ENCODE measurements at regions not wholly inside any gene's neighbourhood (a gene's known extent, or its start where the extent isn't known, plus 50 kb on each side); places are given as distances from the start of the nearest gene placed in this dataset.

DNA sequence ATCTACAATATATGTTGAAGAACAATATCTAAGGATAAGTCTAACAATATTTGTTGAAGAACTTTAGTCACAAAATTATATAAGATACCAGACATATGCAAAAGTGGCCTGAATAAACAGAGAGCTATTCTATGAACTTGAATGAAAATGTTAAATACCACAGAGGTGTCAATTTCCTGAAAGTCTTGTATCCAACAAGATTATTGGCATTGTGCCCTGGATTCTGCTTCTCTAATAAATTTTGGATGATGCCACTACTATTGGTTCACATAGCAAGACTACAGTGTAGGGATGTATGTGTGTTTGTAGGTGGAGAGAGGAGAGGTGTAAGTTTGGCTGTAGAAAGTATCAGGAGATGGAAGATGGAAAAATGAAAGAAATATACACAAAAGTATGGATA, 731.8 kb upstream of the RGMB start:
- TF ChIP-seq POLR2A (IDR thresholded peaks at IDR 0.05) (no peak), POLR2AphosphoS5 (IDR thresholded peaks at IDR 0.05) (no peak)
- TF ChIP-seq, protein P1, sequence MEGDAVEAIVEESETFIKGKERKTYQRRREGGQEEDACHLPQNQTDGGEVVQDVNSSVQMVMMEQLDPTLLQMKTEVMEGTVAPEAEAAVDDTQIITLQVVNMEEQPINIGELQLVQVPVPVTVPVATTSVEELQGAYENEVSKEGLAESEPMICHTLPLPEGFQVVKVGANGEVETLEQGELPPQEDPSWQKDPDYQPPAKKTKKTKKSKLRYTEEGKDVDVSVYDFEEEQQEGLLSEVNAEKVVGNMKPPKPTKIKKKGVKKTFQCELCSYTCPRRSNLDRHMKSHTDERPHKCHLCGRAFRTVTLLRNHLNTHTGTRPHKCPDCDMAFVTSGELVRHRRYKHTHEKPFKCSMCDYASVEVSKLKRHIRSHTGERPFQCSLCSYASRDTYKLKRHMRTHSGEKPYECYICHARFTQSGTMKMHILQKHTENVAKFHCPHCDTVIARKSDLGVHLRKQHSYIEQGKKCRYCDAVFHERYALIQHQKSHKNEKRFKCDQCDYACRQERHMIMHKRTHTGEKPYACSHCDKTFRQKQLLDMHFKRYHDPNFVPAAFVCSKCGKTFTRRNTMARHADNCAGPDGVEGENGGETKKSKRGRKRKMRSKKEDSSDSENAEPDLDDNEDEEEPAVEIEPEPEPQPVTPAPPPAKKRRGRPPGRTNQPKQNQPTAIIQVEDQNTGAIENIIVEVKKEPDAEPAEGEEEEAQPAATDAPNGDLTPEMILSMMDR (IDR thresholded peaks at IDR 0.05): no peak
